ENCODE measurements at regions not wholly inside any gene's neighbourhood (a gene's known extent, or its start where the extent isn't known, plus 50 kb on each side); places are given as distances from the start of the nearest gene placed in this dataset.

DNA sequence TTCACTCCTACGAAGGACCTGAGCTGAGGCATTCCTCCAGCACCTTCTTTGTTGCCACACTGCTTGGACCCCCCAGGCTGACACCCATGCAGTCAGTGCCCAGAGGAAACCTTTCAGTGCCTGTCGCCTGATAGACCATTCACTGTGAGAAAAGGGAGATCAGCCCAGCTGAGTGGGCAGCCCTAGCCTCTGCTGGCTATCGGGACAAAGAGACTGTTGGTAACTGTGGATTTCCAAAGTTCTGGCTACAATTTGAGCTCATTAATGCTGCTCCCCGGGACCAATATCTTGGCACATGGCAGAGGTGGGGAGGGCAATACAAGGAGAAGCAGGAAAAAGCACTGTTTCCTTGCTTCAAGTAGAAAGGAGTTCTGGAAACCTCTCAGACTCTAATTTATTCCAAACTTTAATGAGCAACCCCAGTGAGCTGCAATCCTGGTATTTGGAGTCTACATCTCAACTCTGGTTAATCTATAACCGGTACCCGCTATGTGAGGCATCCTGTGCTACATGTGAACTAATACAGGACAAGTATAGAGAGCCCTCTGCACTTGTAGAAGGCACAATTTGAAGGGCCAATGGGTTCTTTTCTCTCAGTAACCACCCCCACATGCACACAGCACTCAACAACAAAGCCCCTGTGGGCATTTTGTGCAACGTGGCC is 200.7 kb upstream of the NCAM1 start:
- TF ChIP-seq TAF1 (IDR thresholded peaks at IDR 0.05; ENCODE audit: low read depth, low read length) (no peak), SRF (IDR thresholded peaks at IDR 0.05; ENCODE audit: low read depth, low read length) (no peak), YY1 (IDR thresholded peaks at IDR 0.05; ENCODE audit: low read depth, low read length) (no peak), POLR2AphosphoS5 (IDR thresholded peaks at IDR 0.05; ENCODE audit: low read depth, low read length) (no peak), POLR2A (IDR thresholded peaks at IDR 0.05; ENCODE audit: control extremely low read depth in 1 of 2, low read depth in 2 of 2, low read length in 2 of 2) (no peak), ZNF274 (IDR thresholded peaks at IDR 0.05; ENCODE audit: borderline replicate concordance, extremely low read depth, low read length) (no peak), SUZ12 (IDR thresholded peaks at IDR 0.05; ENCODE audit: low read length) (no peak), NRF1 (IDR thresholded peaks at IDR 0.05; ENCODE audit: low read depth, low read length) (no peak)
- TF ChIP-seq, protein P1, sequence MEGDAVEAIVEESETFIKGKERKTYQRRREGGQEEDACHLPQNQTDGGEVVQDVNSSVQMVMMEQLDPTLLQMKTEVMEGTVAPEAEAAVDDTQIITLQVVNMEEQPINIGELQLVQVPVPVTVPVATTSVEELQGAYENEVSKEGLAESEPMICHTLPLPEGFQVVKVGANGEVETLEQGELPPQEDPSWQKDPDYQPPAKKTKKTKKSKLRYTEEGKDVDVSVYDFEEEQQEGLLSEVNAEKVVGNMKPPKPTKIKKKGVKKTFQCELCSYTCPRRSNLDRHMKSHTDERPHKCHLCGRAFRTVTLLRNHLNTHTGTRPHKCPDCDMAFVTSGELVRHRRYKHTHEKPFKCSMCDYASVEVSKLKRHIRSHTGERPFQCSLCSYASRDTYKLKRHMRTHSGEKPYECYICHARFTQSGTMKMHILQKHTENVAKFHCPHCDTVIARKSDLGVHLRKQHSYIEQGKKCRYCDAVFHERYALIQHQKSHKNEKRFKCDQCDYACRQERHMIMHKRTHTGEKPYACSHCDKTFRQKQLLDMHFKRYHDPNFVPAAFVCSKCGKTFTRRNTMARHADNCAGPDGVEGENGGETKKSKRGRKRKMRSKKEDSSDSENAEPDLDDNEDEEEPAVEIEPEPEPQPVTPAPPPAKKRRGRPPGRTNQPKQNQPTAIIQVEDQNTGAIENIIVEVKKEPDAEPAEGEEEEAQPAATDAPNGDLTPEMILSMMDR (IDR thresholded peaks at IDR 0.05; ENCODE audit: control extremely low read depth in 1 of 3, insufficient read depth in 1 of 3, low read depth in 1 of 3, low read length in 3 of 3): no peak
- TF ChIP-seq, protein P2, sequence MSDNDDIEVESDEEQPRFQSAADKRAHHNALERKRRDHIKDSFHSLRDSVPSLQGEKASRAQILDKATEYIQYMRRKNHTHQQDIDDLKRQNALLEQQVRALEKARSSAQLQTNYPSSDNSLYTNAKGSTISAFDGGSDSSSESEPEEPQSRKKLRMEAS (IDR thresholded peaks at IDR 0.05): no peak
- TF ChIP-seq, protein P3, sequence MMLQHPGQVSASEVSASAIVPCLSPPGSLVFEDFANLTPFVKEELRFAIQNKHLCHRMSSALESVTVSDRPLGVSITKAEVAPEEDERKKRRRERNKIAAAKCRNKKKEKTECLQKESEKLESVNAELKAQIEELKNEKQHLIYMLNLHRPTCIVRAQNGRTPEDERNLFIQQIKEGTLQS (IDR thresholded peaks at IDR 0.05; ENCODE audit: insufficient read depth, low read depth, low read length): no peak

Data from H1 (cell line).